Keratinocyte (primary cell): ENCODE measurements at regions not wholly inside any gene's neighbourhood (a gene's known extent, or its start where the extent isn't known, plus 50 kb on each side); places are given as distances from the start of the nearest gene placed in this dataset.

Experiments used
- DNase-seq: peaks from one replicate; pipeline ENCODE4 v3.0.0-alpha.2; 2011; ENCODE audit warnings: low read depth, missing footprints, low spot score
- FAIRE-seq: peaks from 2 replicates; lab custom pipeline; 2011; peaks lifted over from hg19 to GRCh38; lab: Jason Lieb, UNC
- H2AFZ ChIP-seq: 2 replicates; pipeline ENCODE4 v1.6.0; 2012; ENCODE audit warnings: low read length, control low read depth, inconsistent platforms; ENCODE audit not compliant: control insufficient read depth
- H3K27ac ChIP-seq: 2 replicates; pipeline ENCODE4 v1.5.1; 2011; ENCODE audit warnings: low read length; ENCODE audit not compliant: control insufficient read depth, insufficient read depth
- H3K27me3 ChIP-seq: 3 replicates; pipeline ENCODE4 v1.6.0; 2011; ENCODE audit warnings: low read length; ENCODE audit not compliant: control insufficient read depth, insufficient read depth; ENCODE audit errors: extremely low read depth
- H3K36me3 ChIP-seq, 2 experiments: 2 replicates in 1 of 2; 3 replicates in 1 of 2; pipeline ENCODE4 v1.5.1; 2011; ENCODE audit warnings: low read length in 2 of 2, mild to moderate bottlenecking in 1 of 2; ENCODE audit not compliant: control insufficient read depth in 2 of 2, insufficient read depth in 2 of 2; ENCODE audit errors: extremely low read depth in 1 of 2
- H3K4me1 ChIP-seq: 3 replicates; pipeline ENCODE4 v1.5.1; 2011; ENCODE audit warnings: low read length; ENCODE audit not compliant: control insufficient read depth, insufficient read depth; ENCODE audit errors: extremely low read depth
- H3K4me2 ChIP-seq: 3 replicates; pipeline ENCODE4 v1.6.0; 2011; ENCODE audit warnings: low read depth, low read length; ENCODE audit not compliant: control insufficient read depth, insufficient read depth; ENCODE audit errors: extremely low read depth
- H3K4me3 ChIP-seq, 3 experiments: fragments of 200-600 bp in 1 of 3; sonication (generic) in 1 of 3; 2 replicates in 2 of 3; 3 replicates in 1 of 3; pipeline ENCODE4 v1.5.1; 2011 to 2016; ENCODE audit warnings: low read length in 3 of 3, mild to moderate bottlenecking in 3 of 3, control low read depth in 2 of 3, inconsistent platforms in 1 of 3, low read depth in 1 of 3, mixed read lengths in 1 of 3, mixed run types in 1 of 3, moderate library complexity in 1 of 3; ENCODE audit not compliant: control insufficient read depth in 2 of 3, insufficient read depth in 2 of 3; ENCODE audit errors: extremely low read depth in 1 of 3
- H3K79me2 ChIP-seq: 2 replicates; pipeline ENCODE4 v1.6.0; 2012; ENCODE audit warnings: low read length; ENCODE audit not compliant: control insufficient read depth, insufficient read depth
- H3K9ac ChIP-seq: 3 replicates; pipeline ENCODE4 v1.6.0; 2011; ENCODE audit warnings: low read length; ENCODE audit not compliant: control insufficient read depth, insufficient read depth; ENCODE audit errors: extremely low read depth
- H3K9me1 ChIP-seq: 3 replicates; pipeline ENCODE4 v1.6.0; 2011; ENCODE audit warnings: low read length; ENCODE audit not compliant: control insufficient read depth, insufficient read depth; ENCODE audit errors: extremely low read depth
- H3K9me3 ChIP-seq: 2 replicates; pipeline ENCODE4 v1.5.1; 2012; ENCODE audit warnings: low read depth, low read length; ENCODE audit not compliant: control insufficient read depth
- H4K20me1 ChIP-seq: 3 replicates; pipeline ENCODE4 v1.6.0; 2011; ENCODE audit warnings: low read length; ENCODE audit not compliant: control insufficient read depth, insufficient read depth; ENCODE audit errors: extremely low read depth
- EZH2 ChIP-seq: IDR thresholded peaks from one replicate; pipeline ENCODE4 v1.6.1; 2012; ENCODE audit warnings: inconsistent platforms, mild to moderate bottlenecking, low read length, moderate library complexity
- dilution Hi-C: fragments of 300-500 bp; cut with MboI; formaldehyde crosslinking; loops from one replicate; pipeline ENCODE4 v1.7.0; 2020; ENCODE audit warnings: low sequenced_read_pairs; ENCODE audit not compliant: extremely low pct_ligation_motif_present
- TF ChIP-seq, protein P1 (sequence below), 3 experiments: IDR thresholded peaks in 1 of 3; conservative IDR thresholded peaks in 1 of 3; optimal IDR thresholded peaks in 1 of 3; 2 replicates in 2 of 3; 3 replicates in 1 of 3; pipeline versions ENCODE3 to v1.5.1; 2011; ENCODE audit warnings: low read length in 3 of 3, mild to moderate bottlenecking in 3 of 3, moderate library complexity in 2 of 3, control low read depth in 1 of 3, inconsistent platforms in 1 of 3; ENCODE audit not compliant: insufficient read depth in 2 of 3; ENCODE audit errors: extremely low read depth in 1 of 3

- no peak overlapping the region for H3K9ac ChIP-seq
- FAIRE-seq: no peak
Observed at GRCh38 chr3:5473471-5473870, 286.0 kb downstream of the EDEM1 start.

DNA sequence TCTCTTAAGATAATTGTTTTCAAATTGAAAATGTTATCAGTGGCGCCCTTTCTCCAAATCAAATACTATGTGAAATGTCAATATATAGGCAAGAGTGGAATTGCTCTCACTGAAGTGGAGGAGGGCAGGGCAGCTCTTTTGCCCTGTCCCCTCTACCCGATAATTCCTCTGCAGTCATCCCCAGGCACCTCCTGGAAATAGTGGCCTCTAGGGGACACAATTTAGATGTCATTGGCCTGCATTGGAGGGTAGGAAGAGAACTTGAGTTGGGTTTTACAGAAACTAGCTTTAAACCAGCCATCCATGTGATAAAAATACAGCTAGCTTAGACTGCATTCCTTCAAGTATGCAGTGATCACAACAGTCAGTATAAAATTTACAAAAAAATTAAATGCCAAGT lies 288.9 kb downstream of the EDEM1 start:
- no peaks in the 10 kb centered on the region for H3K9me1 ChIP-seq
- H3K4me3 ChIP-seq: no peak overlapping the region
- H3K9ac ChIP-seq: no peak overlapping the region
- no peaks in the 10 kb centered on the region for H3K79me2 ChIP-seq
- dilution Hi-C loops: no loop called here
- H3K27me3 ChIP-seq: no peaks in the 10 kb centered on the region
- FAIRE-seq (no peak), DNase-seq (no peak)
- H3K4me2 ChIP-seq: no peak overlapping the region
- no peak for TF ChIP-seq EZH2
- TF ChIP-seq, protein P1, sequence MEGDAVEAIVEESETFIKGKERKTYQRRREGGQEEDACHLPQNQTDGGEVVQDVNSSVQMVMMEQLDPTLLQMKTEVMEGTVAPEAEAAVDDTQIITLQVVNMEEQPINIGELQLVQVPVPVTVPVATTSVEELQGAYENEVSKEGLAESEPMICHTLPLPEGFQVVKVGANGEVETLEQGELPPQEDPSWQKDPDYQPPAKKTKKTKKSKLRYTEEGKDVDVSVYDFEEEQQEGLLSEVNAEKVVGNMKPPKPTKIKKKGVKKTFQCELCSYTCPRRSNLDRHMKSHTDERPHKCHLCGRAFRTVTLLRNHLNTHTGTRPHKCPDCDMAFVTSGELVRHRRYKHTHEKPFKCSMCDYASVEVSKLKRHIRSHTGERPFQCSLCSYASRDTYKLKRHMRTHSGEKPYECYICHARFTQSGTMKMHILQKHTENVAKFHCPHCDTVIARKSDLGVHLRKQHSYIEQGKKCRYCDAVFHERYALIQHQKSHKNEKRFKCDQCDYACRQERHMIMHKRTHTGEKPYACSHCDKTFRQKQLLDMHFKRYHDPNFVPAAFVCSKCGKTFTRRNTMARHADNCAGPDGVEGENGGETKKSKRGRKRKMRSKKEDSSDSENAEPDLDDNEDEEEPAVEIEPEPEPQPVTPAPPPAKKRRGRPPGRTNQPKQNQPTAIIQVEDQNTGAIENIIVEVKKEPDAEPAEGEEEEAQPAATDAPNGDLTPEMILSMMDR (optimal IDR thresholded peaks at IDR 0.05 in 1 of 3, IDR thresholded peaks at IDR 0.05 in 1 of 3, conservative IDR thresholded peaks at IDR 0.05 in 1 of 3; ENCODE audit: extremely low read depth in 1 of 3, insufficient read depth in 2 of 3, low read length in 3 of 3): no peak
- H3K36me3 ChIP-seq: no peaks in the 10 kb centered on the region
- H3K9me3 ChIP-seq: no peaks in the 10 kb centered on the region
- H3K4me1 ChIP-seq: no peaks in the 10 kb centered on the region
- H4K20me1 ChIP-seq: no peaks in the 10 kb centered on the region
- no peak overlapping the region for H2AFZ ChIP-seq
- H3K27ac ChIP-seq: no peak overlapping the region

More at GRCh38 chr3:5473471-5473870, 286.0 kb downstream of the EDEM1 start:
- TF ChIP-seq, protein P1 (optimal IDR thresholded peaks at IDR 0.05 in 1 of 3, IDR thresholded peaks at IDR 0.05 in 1 of 3, conservative IDR thresholded peaks at IDR 0.05 in 1 of 3; ENCODE audit: extremely low read depth in 1 of 3, insufficient read depth in 2 of 3, low read length in 3 of 3): no peak
- no peak for TF ChIP-seq EZH2
- no peaks in the 10 kb centered on the region for H3K79me2 ChIP-seq
- no peak overlapping the region for H3K4me2 ChIP-seq
- H2AFZ ChIP-seq: no peak overlapping the region
- no peaks in the 10 kb centered on the region for H3K9me1 ChIP-seq
- H3K4me3 ChIP-seq: no peak overlapping the region
- no peak for DNase-seq
- H3K27me3 ChIP-seq: no peaks in the 10 kb centered on the region
- H3K4me1 ChIP-seq: no peaks in the 10 kb centered on the region
- no peaks in the 10 kb centered on the region for H3K9me3 ChIP-seq
- dilution Hi-C loops: no loop called here
- no peak overlapping the region for H3K27ac ChIP-seq
- no peaks in the 10 kb centered on the region for H4K20me1 ChIP-seq
- H3K36me3 ChIP-seq: no peaks in the 10 kb centered on the region
